HEK293 (cell line): ENCODE measurements at regions not wholly inside any gene's neighbourhood (a gene's known extent, or its start where the extent isn't known, plus 50 kb on each side); places are given as distances from the start of the nearest gene placed in this dataset.

Experiments used
- BCL11B ChIP-seq: fragments of 450-650 bp; formaldehyde crosslinking; IDR thresholded peaks from 2 replicates; pipeline ENCODE4 v1.5.1; 2016; ENCODE audit warnings: low read depth, missing biosample characterization, missing genetic modification characterization
- REPIN1 ChIP-seq: fragments of 450-650 bp; formaldehyde crosslinking; IDR thresholded peaks from 2 replicates; pipeline ENCODE4 v1.5.1; 2017; ENCODE audit warnings: missing biosample characterization, missing genetic modification characterization, low read depth
- SP2 ChIP-seq: fragments of 450-650 bp; formaldehyde crosslinking; IDR thresholded peaks from 2 replicates; pipeline ENCODE4 v1.5.1; 2016; ENCODE audit warnings: missing biosample characterization, missing genetic modification characterization
- ZNF140 ChIP-seq: fragments of 450-650 bp; formaldehyde crosslinking; IDR thresholded peaks from 2 replicates; pipeline ENCODE4 v1.5.1; 2016; ENCODE audit warnings: missing biosample characterization, missing genetic modification characterization
- ZNF223 ChIP-seq: fragments of 450-650 bp; formaldehyde crosslinking; IDR thresholded peaks from 2 replicates; pipeline ENCODE4 v1.5.1; 2016; ENCODE audit warnings: missing biosample characterization, missing genetic modification characterization
- ZNF626 ChIP-seq: fragments of 450-650 bp; sonication (Bioruptor Pico); formaldehyde crosslinking; IDR thresholded peaks from 2 replicates; pipeline ENCODE4 v1.5.1; 2018; ENCODE audit warnings: missing biosample characterization, missing genetic modification characterization, inconsistent platforms
- TF ChIP-seq, protein P1 (sequence below): fragments of 450-650 bp; formaldehyde crosslinking; IDR thresholded peaks from 2 replicates; pipeline ENCODE4 v1.5.1; 2016; ENCODE audit warnings: missing biosample characterization, missing genetic modification characterization
- TF ChIP-seq, protein P2 (sequence below): fragments of 450-650 bp; formaldehyde crosslinking; IDR thresholded peaks from 2 replicates; pipeline ENCODE4 v1.5.1; 2016; ENCODE audit warnings: missing biosample characterization, missing genetic modification characterization, low read depth

DNA sequence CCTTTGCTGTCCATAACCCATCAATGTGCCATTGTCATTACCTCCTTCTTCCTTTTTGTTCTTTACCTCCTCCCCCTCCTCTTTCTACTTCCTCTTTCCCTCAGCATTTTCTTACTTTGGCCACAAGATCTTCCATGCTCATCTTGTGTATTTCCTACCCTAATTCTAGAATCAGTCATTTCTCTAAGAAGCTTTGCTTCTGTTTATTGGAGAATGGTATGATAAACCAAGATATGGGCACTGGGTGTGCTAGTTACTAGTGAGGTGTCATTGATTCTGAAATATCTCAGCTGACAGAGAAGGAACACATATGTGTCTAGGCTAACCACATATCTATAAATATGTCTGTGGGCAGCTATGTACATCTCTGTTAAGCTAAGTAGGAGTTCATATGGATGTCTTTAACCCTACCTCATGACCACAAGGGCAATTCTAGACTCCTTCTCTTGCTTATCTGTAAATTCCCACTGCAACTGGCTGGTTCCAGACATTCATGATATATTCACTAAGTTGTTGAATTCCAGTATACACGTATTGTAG is 2051.3 kb upstream of the CDH9 start:
- TF ChIP-seq SP2 (no peak), BCL11B (tag by site-specific recombination) (no peak), ZNF223 (no peak), ZNF140 (tag by site-specific recombination) (no peak), ZNF626 (tag by site-specific recombination) (no peak), REPIN1 (tag by site-specific recombination) (no peak)
- TF ChIP-seq, protein P1, sequence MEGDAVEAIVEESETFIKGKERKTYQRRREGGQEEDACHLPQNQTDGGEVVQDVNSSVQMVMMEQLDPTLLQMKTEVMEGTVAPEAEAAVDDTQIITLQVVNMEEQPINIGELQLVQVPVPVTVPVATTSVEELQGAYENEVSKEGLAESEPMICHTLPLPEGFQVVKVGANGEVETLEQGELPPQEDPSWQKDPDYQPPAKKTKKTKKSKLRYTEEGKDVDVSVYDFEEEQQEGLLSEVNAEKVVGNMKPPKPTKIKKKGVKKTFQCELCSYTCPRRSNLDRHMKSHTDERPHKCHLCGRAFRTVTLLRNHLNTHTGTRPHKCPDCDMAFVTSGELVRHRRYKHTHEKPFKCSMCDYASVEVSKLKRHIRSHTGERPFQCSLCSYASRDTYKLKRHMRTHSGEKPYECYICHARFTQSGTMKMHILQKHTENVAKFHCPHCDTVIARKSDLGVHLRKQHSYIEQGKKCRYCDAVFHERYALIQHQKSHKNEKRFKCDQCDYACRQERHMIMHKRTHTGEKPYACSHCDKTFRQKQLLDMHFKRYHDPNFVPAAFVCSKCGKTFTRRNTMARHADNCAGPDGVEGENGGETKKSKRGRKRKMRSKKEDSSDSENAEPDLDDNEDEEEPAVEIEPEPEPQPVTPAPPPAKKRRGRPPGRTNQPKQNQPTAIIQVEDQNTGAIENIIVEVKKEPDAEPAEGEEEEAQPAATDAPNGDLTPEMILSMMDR (tag by site-specific recombination) = no peak
- TF ChIP-seq, protein P2, sequence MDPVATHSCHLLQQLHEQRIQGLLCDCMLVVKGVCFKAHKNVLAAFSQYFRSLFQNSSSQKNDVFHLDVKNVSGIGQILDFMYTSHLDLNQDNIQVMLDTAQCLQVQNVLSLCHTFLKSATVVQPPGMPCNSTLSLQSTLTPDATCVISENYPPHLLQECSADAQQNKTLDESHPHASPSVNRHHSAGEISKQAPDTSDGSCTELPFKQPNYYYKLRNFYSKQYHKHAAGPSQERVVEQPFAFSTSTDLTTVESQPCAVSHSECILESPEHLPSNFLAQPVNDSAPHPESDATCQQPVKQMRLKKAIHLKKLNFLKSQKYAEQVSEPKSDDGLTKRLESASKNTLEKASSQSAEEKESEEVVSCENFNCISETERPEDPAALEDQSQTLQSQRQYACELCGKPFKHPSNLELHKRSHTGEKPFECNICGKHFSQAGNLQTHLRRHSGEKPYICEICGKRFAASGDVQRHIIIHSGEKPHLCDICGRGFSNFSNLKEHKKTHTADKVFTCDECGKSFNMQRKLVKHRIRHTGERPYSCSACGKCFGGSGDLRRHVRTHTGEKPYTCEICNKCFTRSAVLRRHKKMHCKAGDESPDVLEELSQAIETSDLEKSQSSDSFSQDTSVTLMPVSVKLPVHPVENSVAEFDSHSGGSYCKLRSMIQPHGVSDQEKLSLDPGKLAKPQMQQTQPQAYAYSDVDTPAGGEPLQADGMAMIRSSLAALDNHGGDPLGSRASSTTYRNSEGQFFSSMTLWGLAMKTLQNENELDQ (tag by site-specific recombination) = no peak
